IMR-90 (cell line): ENCODE measurements at regions not wholly inside any gene's neighbourhood (a gene's known extent, or its start where the extent isn't known, plus 50 kb on each side); places are given as distances from the start of the nearest gene placed in this dataset.

Source experiments
- ATAC-seq: fragments of 200-7000 bp; cut with Tn5 transposase; 2 replicates; pipeline ENCODE4 v1.9.1; 2020; ENCODE audit warnings: low read depth, mild to moderate bottlenecking, moderate library complexity
- BruUV-seq: library from RNA; stranded (reverse); fragments of 400-500 nt; replicated peaks from 2 replicates; lab custom pipeline; 2021; lab: Mats Ljungman, UMichigan
- CTCF ChIA-PET: fragments of 300-600 bp; formaldehyde crosslinking; extraction: SDS; loops from one replicate; lab custom pipeline; 2021; ENCODE audit warnings: antibody characterized with exemption; lab: Yijun Ruan, JAX
- POLR2A ChIA-PET: fragments of 300-600 bp; sonication (Branson Sonifier 250); formaldehyde crosslinking; loops from one replicate; lab custom pipeline; 2022; ENCODE audit warnings: antibody characterized with exemption; ENCODE audit not compliant: unreplicated experiment; lab: Charles Lee
- DNase-seq: peaks from one replicate; pipeline ENCODE4 v3.0.0; 2013
- H2AFZ ChIP-seq: replicated peaks from 2 replicates; pipeline ENCODE3; 2013; ENCODE audit warnings: low read length, mild to moderate bottlenecking; ENCODE audit not compliant: poor library complexity
- H2AK5ac ChIP-seq: 2 replicates; pipeline ENCODE4 v1.6.1; 2013; ENCODE audit warnings: low read depth, low read length, inconsistent platforms
- H2AK9ac ChIP-seq: replicated peaks from 2 replicates; pipeline ENCODE3; 2013; ENCODE audit warnings: mild to moderate bottlenecking, low read depth, low read length, moderate library complexity; ENCODE audit not compliant: poor library complexity
- H2BK120ac ChIP-seq: 2 replicates; pipeline ENCODE4 v1.6.1; 2013; ENCODE audit warnings: low read depth, low read length, inconsistent platforms
- H2BK15ac ChIP-seq: 3 replicates; pipeline ENCODE4 v1.6.1; 2013; ENCODE audit warnings: low read depth, low read length, inconsistent platforms
- H2BK20ac ChIP-seq: 2 replicates; pipeline ENCODE4 v1.6.1; 2013; ENCODE audit warnings: low read depth, mild to moderate bottlenecking, inconsistent platforms, low read length, moderate library complexity
- H2BK5ac ChIP-seq: 2 replicates; pipeline ENCODE4 v1.6.1; 2013; ENCODE audit warnings: mild to moderate bottlenecking, low read depth, low read length, inconsistent platforms; ENCODE audit not compliant: poor library complexity, severe bottlenecking
- H3K14ac ChIP-seq: replicated peaks from 2 replicates; pipeline ENCODE4 v1.6.1; 2013; ENCODE audit warnings: low read depth, low read length, inconsistent platforms
- H3K18ac ChIP-seq: 2 replicates; pipeline ENCODE4 v1.6.1; 2013; ENCODE audit warnings: low read depth, low read length, control low read depth
- H3K23ac ChIP-seq: 2 replicates; pipeline ENCODE4 v1.6.1; 2013; ENCODE audit warnings: low read depth, low read length, inconsistent platforms
- H3K27ac ChIP-seq: 2 replicates; pipeline ENCODE4 v1.5.1; 2013; ENCODE audit warnings: mild to moderate bottlenecking, control low read depth, low read length; ENCODE audit not compliant: insufficient read depth
- H3K27me3 ChIP-seq: 2 replicates; pipeline ENCODE4 v1.6.1; 2013; ENCODE audit warnings: low read length; ENCODE audit not compliant: control insufficient read depth, insufficient read depth
- H3K36me3 ChIP-seq: 2 replicates; pipeline ENCODE4 v1.6.1; 2013; ENCODE audit warnings: low read length, mixed read lengths; ENCODE audit not compliant: control insufficient read depth, insufficient read depth
- H3K4ac ChIP-seq: 2 replicates; pipeline ENCODE4 v1.6.1; 2013; ENCODE audit warnings: low read depth, low read length, inconsistent platforms
- H3K4me1 ChIP-seq: 2 replicates; pipeline ENCODE4 v1.6.1; 2013; ENCODE audit warnings: low read length, mixed read lengths; ENCODE audit not compliant: control insufficient read depth, insufficient read depth
- H3K4me2 ChIP-seq: 2 replicates; pipeline ENCODE4 v1.6.1; 2013; ENCODE audit warnings: low read depth, mild to moderate bottlenecking, control low read depth, low read length, moderate library complexity
- H3K4me3 ChIP-seq: 2 replicates; pipeline ENCODE4 v1.5.1; 2013; ENCODE audit warnings: low read depth, mild to moderate bottlenecking, control low read depth, low read length, moderate library complexity; ENCODE audit not compliant: insufficient read depth
- H3K56ac ChIP-seq: 2 replicates; pipeline ENCODE4 v1.6.1; 2013; ENCODE audit warnings: low read length, inconsistent platforms; ENCODE audit not compliant: insufficient read depth; ENCODE audit errors: extremely low read depth
- H3K79me1 ChIP-seq, 2 experiments: 2 replicates each; pipeline ENCODE4 v1.6.1; 2013; ENCODE audit warnings: low read length in 2 of 2, inconsistent platforms in 1 of 2, low read depth in 1 of 2
- H3K9ac ChIP-seq: 2 replicates; pipeline ENCODE4 v1.6.1; 2013; ENCODE audit warnings: low read depth, low read length, control low read depth
- H3K9me1 ChIP-seq: 2 replicates; pipeline ENCODE4 v1.6.1; 2013; ENCODE audit warnings: low read length, inconsistent platforms; ENCODE audit not compliant: insufficient read depth
- H3K9me3 ChIP-seq: 2 replicates; pipeline ENCODE4 v1.6.1; 2013; ENCODE audit warnings: low read length; ENCODE audit not compliant: control insufficient read depth, insufficient read depth
- H4K20me1 ChIP-seq: 2 replicates; pipeline ENCODE4 v1.6.1; 2013; ENCODE audit warnings: low read length, inconsistent platforms; ENCODE audit not compliant: insufficient read depth
- H4K5ac ChIP-seq: 2 replicates; pipeline ENCODE4 v1.6.1; 2013; ENCODE audit warnings: mild to moderate bottlenecking, low read depth, low read length, control low read depth
- H4K8ac ChIP-seq, 2 experiments: 2 replicates each; pipeline ENCODE4 v1.6.1; 2013; ENCODE audit warnings: low read depth in 2 of 2, low read length in 2 of 2, control low read depth in 1 of 2, inconsistent platforms in 1 of 2
- H4K91ac ChIP-seq: 2 replicates; pipeline ENCODE4 v1.6.1; 2013; ENCODE audit warnings: low read depth, low read length, inconsistent platforms; ENCODE audit not compliant: insufficient read depth
- BHLHE40 ChIP-seq: fragments of 150-350 bp; IDR thresholded peaks from 2 replicates; pipeline ENCODE4 v1.6.1; 2016; ENCODE audit warnings: mild to moderate bottlenecking, low read depth, low read length
- CEBPB ChIP-seq: IDR thresholded peaks from 2 replicates; pipeline ENCODE4 v1.6.1; 2012; ENCODE audit warnings: low read depth, low read length, improper control_type of control experiment
- CHD1 ChIP-seq: IDR thresholded peaks from 2 replicates; pipeline ENCODE4 v1.6.1; 2012; ENCODE audit warnings: low read depth, low read length, improper control_type of control experiment
- CTCF ChIP-seq: conservative IDR thresholded peaks from 2 replicates; pipeline ENCODE4 v1.5.1; 2012; ENCODE audit warnings: mild to moderate bottlenecking, low read depth, low read length, improper control_type of control experiment
- ELK1 ChIP-seq: fragments of 150-350 bp; IDR thresholded peaks from 2 replicates; pipeline ENCODE4 v1.6.1; 2016; ENCODE audit warnings: low read depth, mild to moderate bottlenecking, low read length, moderate library complexity, borderline replicate concordance
- FOS ChIP-seq: fragments of 150-350 bp; IDR thresholded peaks from 2 replicates; pipeline ENCODE4 v1.6.1; 2016; ENCODE audit warnings: low read depth, low read length
- MAFK ChIP-seq: IDR thresholded peaks from 2 replicates; pipeline ENCODE4 v1.6.1; 2012; ENCODE audit warnings: low read depth, low read length, improper control_type of control experiment
- MAZ ChIP-seq: IDR thresholded peaks from 2 replicates; pipeline ENCODE4 v1.6.1; 2012; ENCODE audit warnings: low read depth, mild to moderate bottlenecking, low read length, improper control_type of control experiment, moderate library complexity, borderline replicate concordance
- MXI1 ChIP-seq: IDR thresholded peaks from 2 replicates; pipeline ENCODE4 v1.6.1; 2012; ENCODE audit warnings: low read depth, mild to moderate bottlenecking, low read length, moderate library complexity, borderline replicate concordance
- NFE2L2 ChIP-seq: fragments of 150-350 bp; IDR thresholded peaks from 2 replicates; pipeline ENCODE4 v1.6.1; 2016; ENCODE audit warnings: low read depth, mild to moderate bottlenecking, low read length
- POLR2A ChIP-seq: IDR thresholded peaks from 2 replicates; pipeline ENCODE4 v1.6.1; 2012; ENCODE audit warnings: mild to moderate bottlenecking, low read depth, low read length
- RAD21 ChIP-seq: IDR thresholded peaks from 2 replicates; pipeline ENCODE4 v1.6.1; 2012; ENCODE audit warnings: low read length, improper control_type of control experiment
- RCOR1 ChIP-seq: IDR thresholded peaks from 2 replicates; pipeline ENCODE4 v1.6.1; 2012; ENCODE audit warnings: mild to moderate bottlenecking, low read length, improper control_type of control experiment; ENCODE audit not compliant: insufficient replicate concordance
- RFX5 ChIP-seq: IDR thresholded peaks from 2 replicates; pipeline ENCODE4 v1.8.0; 2012; ENCODE audit warnings: low read depth, mild to moderate bottlenecking, low read length, moderate library complexity
- SMC3 ChIP-seq: fragments of 150-350 bp; IDR thresholded peaks from 2 replicates; pipeline ENCODE4 v1.6.1; 2016; ENCODE audit warnings: low read depth, mild to moderate bottlenecking, antibody characterized with exemption, low read length, moderate library complexity
- USF2 ChIP-seq: fragments of 150-350 bp; IDR thresholded peaks from 2 replicates; pipeline ENCODE4 v1.6.1; 2017; ENCODE audit warnings: mild to moderate bottlenecking, antibody characterized with exemption, low read length, low read depth
- WGBS, 2 experiments: methylation state at CpG; one replicate each; pipeline versions ENCODE4 v1.1.5 to v1.1.7; 2013; ENCODE audit warnings: missing lambda C conversion rate in 2 of 2; ENCODE audit not compliant: insufficient read length in 1 of 2; ENCODE audit errors: extremely low coverage in 2 of 2; 5-methylcytosine and 5-hydroxymethylcytosine counted together
- dilution Hi-C: fragments of 300-500 bp; cut with HindIII; formaldehyde crosslinking; loops from one replicate; pipeline ENCODE4 v1.14.3; 2018; ENCODE audit warnings: low sequenced_read_pairs; ENCODE audit not compliant: unreplicated experiment
- in situ Hi-C: fragments of 300-500 bp; cut with MboI; formaldehyde crosslinking; loops from 3 replicates; pipeline ENCODE4 v1.14.3; 2019; ENCODE audit warnings: low sequenced_read_pairs, inconsistent platforms, mixed read lengths
- intact Hi-C: fragments of 100-400 bp; cut with micrococcal nuclease; formaldehyde crosslinking; loops from 2 replicates; pipeline ENCODE4 v1.10.0; 2022

GRCh38 chr5:5983261-5983980, 394.9 kb downstream of the MED10 start:
- Histone ChIP-seq H4K20me1 (no peaks in the 10 kb centered on the region), H3K27ac (no peak overlapping the region), H3K4me1 (no peaks in the 10 kb centered on the region), H4K5ac (no peak overlapping the region), H2AK9ac (no peak overlapping the region), H3K36me3 (no peaks in the 10 kb centered on the region), H3K4me2 (no peak overlapping the region), H4K91ac (no peak overlapping the region), H2BK15ac (no peak overlapping the region), H3K9me3 (peaks cover 15% of the 10 kb centered on the region; the same call in 1 of the 2 replicates), H3K23ac (no peak overlapping the region), H2AK5ac (no peak overlapping the region), H2BK5ac (no peak overlapping the region), H3K18ac (no peak overlapping the region), H3K14ac (no peak overlapping the region), H2BK20ac (no peak overlapping the region), H3K9ac (no peak overlapping the region), H3K9me1 (no peaks in the 10 kb centered on the region), H3K56ac (no peak overlapping the region), H2BK120ac (no peak overlapping the region), H3K4ac (no peak overlapping the region), H3K79me1 (no peaks in the 10 kb centered on the region), H3K4me3 (no peak overlapping the region), H3K27me3 (no peaks in the 10 kb centered on the region), H4K8ac (no peak overlapping the region), H2AFZ (no peak overlapping the region)
- whole genome bisulfite sequencing, 2 experiments = 83% methylated on average over 2 of the region's 11 CpGs; no CpG with 5 or more reads in 1 of the 2 experiments
- dilution Hi-C loops (no loop called here), in situ Hi-C loops (no loop called here), intact Hi-C loops (no loop called here)
- POLR2A ChIA-PET = no interaction called here
- ATAC-seq = no peak
- CTCF ChIA-PET = no interaction called here
- DNase-seq = no peak
- no TSS peak for BruUV-seq
- TF ChIP-seq MAFK (no peak), MAZ (no peak), POLR2A (no peak), USF2 (no peak), RFX5 (no peak), ELK1 (no peak), RCOR1 (no peak), RAD21 (no peak), FOS (no peak), CHD1 (no peak), SMC3 (no peak), CEBPB (no peak), NFE2L2 (no peak), BHLHE40 (no peak), CTCF (no peak), MXI1 (no peak)
